Glutamatergic neuron (in vitro differentiated cells): ENCODE measurements at regions not wholly inside any gene's neighbourhood (a gene's known extent, or its start where the extent isn't known, plus 50 kb on each side); places are given as distances from the start of the nearest gene placed in this dataset.

Experiments
- DNase-seq: peaks from one replicate; pipeline ENCODE4 v3.0.0; 2022
- H3K27ac Mint-ChIP-seq: one replicate; pipeline ENCODE4 v1.8.0; 2020; ENCODE audit warnings: mild to moderate bottlenecking, mixed read lengths, inconsistent platforms; ENCODE audit not compliant: unreplicated experiment
- H3K27me3 Mint-ChIP-seq: one replicate; pipeline ENCODE4 v1.8.0; 2020; ENCODE audit warnings: mild to moderate bottlenecking, moderate library complexity, mixed read lengths, inconsistent platforms; ENCODE audit not compliant: unreplicated experiment
- H3K36me3 Mint-ChIP-seq: one replicate; pipeline ENCODE4 v1.8.0; 2020; ENCODE audit warnings: mild to moderate bottlenecking, mixed read lengths, inconsistent platforms; ENCODE audit not compliant: unreplicated experiment
- H3K4me1 Mint-ChIP-seq: one replicate; pipeline ENCODE4 v1.8.0; 2020; ENCODE audit warnings: mild to moderate bottlenecking, low read depth, mixed read lengths, inconsistent platforms; ENCODE audit not compliant: unreplicated experiment
- H3K4me3 Mint-ChIP-seq: one replicate; pipeline ENCODE4 v1.8.0; 2020; ENCODE audit warnings: mild to moderate bottlenecking, mixed read lengths, inconsistent platforms; ENCODE audit not compliant: unreplicated experiment
- H3K9me3 Mint-ChIP-seq: one replicate; pipeline ENCODE4 v1.8.0; 2020; ENCODE audit warnings: mild to moderate bottlenecking, moderate library complexity, mixed read lengths, inconsistent platforms; ENCODE audit not compliant: unreplicated experiment
- TF ChIP-seq, protein P1 (sequence below): fragments of 200-600 bp; sonication (generic); IDR thresholded peaks from one replicate; pipeline ENCODE4 v1.5.0; 2021; ENCODE audit not compliant: partially characterized antibody, unreplicated experiment

DNA sequence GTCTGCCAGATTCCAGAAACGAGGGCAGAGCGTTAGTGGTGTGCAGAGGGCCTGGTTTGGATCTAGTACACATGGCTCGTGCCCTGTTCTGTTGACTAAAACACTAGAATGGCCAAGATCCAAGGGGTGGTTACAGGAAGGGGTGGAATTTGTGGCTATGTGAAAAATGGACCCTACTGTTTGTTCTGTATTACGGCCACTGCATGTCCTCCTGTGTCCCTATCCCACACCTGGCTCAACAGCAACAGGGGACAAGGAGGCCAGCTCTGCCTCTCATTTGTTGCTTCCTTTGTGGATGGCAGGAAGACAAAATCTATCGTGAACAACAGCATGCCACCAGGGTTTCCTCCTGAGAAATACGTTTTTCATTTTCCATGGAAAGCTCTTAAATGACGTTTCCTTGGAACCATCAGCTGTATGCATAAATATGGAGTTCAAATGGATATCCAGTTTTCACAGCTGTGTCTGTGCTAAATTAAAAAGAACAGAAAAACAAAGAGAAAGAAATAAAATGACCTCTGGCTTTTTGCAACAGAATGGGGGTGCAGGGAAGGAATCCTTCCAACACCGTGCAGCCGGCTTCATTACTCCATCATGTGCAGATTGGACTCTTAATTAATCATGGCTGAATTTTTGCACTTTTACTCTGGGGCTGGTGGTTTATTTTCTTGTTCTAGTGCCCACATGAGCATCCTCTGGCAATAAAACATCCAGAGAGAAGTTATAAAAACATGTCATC lies 318.9 kb downstream of the CXCL12 start:
- Mint-ChIP-seq H3K4me3 (no peak overlapping the region), H3K36me3 (no peaks in the 10 kb centered on the region), H3K4me1 (no peaks in the 10 kb centered on the region), H3K9me3 (no peaks in the 10 kb centered on the region), H3K27ac (no peak overlapping the region), H3K27me3 (peaks cover 5% of the 10 kb centered on the region)
- no peak for DNase-seq
- TF ChIP-seq, protein P1, sequence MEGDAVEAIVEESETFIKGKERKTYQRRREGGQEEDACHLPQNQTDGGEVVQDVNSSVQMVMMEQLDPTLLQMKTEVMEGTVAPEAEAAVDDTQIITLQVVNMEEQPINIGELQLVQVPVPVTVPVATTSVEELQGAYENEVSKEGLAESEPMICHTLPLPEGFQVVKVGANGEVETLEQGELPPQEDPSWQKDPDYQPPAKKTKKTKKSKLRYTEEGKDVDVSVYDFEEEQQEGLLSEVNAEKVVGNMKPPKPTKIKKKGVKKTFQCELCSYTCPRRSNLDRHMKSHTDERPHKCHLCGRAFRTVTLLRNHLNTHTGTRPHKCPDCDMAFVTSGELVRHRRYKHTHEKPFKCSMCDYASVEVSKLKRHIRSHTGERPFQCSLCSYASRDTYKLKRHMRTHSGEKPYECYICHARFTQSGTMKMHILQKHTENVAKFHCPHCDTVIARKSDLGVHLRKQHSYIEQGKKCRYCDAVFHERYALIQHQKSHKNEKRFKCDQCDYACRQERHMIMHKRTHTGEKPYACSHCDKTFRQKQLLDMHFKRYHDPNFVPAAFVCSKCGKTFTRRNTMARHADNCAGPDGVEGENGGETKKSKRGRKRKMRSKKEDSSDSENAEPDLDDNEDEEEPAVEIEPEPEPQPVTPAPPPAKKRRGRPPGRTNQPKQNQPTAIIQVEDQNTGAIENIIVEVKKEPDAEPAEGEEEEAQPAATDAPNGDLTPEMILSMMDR, result no peak

DNA sequence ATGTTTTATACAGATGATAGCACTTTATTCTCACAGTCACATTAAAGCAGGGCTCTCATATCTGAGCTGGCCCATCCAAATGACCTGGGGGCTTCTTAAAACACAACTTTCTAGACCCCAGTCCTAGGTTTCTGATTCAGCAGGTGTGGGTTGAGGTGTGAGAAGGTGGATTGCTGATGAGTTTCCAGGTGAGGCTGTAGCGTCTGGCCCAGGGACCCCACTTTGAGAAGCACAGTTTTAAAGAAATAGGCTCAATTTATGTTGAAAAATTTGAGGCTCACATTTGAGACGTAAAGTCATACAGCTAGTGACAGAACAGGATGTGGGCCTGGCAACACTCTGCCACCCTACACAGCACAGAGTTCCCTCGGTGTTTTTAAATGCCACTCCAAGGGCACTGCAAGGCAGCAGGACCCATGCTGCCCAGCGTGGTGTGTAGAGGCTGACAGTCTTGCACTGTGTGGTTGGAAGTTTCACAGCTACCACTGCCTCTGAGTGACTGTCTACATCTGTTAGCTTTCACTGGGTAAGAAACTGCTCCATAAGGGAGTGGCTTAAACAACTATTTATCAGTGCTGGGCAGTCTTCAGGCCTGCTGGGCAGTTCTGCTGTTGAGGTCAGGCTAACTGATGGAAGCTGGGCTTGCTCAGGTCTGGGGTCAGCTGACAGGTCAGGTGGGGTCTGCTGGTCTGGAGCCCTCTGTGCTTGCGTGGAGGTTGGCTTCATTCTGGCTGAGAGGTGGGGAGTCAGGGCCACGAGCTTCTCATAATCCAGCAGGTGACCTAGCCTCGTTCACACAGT lies 319.7 kb downstream of the CXCL12 start:
- H3K27ac Mint-ChIP-seq, result no peak overlapping the region
- H3K36me3 Mint-ChIP-seq, result no peaks in the 10 kb centered on the region
- H3K9me3 Mint-ChIP-seq, result no peaks in the 10 kb centered on the region
- TF ChIP-seq, protein P1, result no peak
- DNase-seq, result no peak
- H3K4me3 Mint-ChIP-seq, result no peak overlapping the region
- peaks cover 10% of the 10 kb centered on the region for H3K27me3 Mint-ChIP-seq
- no peaks in the 10 kb centered on the region for H3K4me1 Mint-ChIP-seq

DNA sequence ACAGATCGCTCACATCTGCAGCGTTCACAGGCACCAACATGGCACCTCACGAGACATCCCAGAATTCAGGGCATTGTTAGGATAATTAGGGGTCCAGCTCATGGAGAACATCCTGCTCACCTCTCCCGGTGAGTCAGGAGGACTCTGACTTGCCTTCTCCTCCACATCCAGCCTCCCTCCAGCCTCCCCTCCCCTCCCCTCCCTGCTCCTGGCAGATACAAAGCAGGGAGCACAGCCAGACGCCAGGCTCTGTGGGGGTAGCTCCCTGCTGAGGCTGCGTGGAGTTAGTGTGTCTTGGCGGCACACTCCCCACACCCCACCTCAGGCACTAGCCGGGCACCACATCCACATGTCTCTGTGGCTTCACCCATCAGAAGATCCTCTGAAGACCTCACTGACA lies 320.6 kb downstream of the CXCL12 start:
- no peaks in the 10 kb centered on the region for H3K9me3 Mint-ChIP-seq
- H3K4me1 Mint-ChIP-seq, result no peaks in the 10 kb centered on the region
- peaks cover 10% of the 10 kb centered on the region for H3K27me3 Mint-ChIP-seq
- no peak overlapping the region for H3K4me3 Mint-ChIP-seq
- H3K27ac Mint-ChIP-seq, result no peak overlapping the region
- no peaks in the 10 kb centered on the region for H3K36me3 Mint-ChIP-seq
- TF ChIP-seq, protein P1, result no peak
- no peak for DNase-seq

DNA sequence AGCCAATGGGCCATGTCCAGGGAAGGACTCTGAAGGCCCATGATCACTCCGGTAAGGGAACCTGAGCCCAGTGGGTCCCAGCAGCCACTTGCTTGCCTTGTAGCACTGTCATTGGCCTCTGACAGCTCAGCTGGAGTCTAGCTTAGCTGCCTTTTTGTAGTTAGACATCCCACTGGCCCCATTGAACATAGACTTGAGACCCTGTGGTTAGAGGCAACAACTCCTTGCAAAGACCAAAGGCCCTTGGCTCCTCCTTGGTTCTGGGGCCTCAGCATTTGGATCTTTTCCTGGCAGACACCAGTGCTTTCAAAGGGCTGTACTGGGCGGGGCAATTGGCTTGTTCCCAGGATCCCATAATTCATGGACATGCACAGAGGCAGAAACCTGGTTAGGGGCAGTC lies 321.2 kb downstream of the CXCL12 start:
- H3K4me3 Mint-ChIP-seq, result no peak overlapping the region
- no peaks in the 10 kb centered on the region for H3K9me3 Mint-ChIP-seq
- no peaks in the 10 kb centered on the region for H3K36me3 Mint-ChIP-seq
- peaks cover 10% of the 10 kb centered on the region for H3K27me3 Mint-ChIP-seq
- no peak overlapping the region for H3K27ac Mint-ChIP-seq
- H3K4me1 Mint-ChIP-seq, result no peaks in the 10 kb centered on the region
- TF ChIP-seq, protein P1, result no peak
- no peak for DNase-seq

DNA sequence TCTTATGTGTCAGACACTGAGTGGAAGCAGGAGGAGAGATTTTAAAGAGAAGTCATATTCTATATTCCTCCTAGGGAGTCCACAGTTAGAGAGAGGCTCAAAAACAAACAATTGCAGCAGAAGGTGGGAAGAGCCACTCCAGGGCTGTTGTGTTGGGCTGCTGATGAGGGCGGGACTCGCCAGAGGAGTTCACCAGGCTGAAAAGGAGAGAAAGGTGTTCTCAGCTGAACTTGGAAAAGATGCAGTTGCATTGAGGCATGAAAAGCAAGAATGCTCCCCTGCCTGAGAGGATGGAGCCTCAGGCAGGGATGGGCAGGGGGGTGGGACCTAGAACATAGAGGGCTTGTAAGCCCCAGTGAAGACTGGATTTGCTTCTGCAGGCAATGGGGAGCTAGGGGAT lies 324.2 kb downstream of the CXCL12 start:
- TF ChIP-seq, protein P1, result no peak
- Mint-ChIP-seq H3K36me3 (no peaks in the 10 kb centered on the region), H3K27ac (no peak overlapping the region)

More for the DNA sequence above, 324.2 kb downstream of the CXCL12 start:
- no peak overlapping the region for H3K4me3 Mint-ChIP-seq
- H3K4me1 Mint-ChIP-seq, result peaks cover 3% of the 10 kb centered on the region
- no peaks in the 10 kb centered on the region for H3K9me3 Mint-ChIP-seq
- DNase-seq, result no peak
- peaks cover 10% of the 10 kb centered on the region for H3K27me3 Mint-ChIP-seq
